ENCODE measurements at regions not wholly inside any gene's neighbourhood (a gene's known extent, or its start where the extent isn't known, plus 50 kb on each side); places are given as distances from the start of the nearest gene placed in this dataset.

DNA sequence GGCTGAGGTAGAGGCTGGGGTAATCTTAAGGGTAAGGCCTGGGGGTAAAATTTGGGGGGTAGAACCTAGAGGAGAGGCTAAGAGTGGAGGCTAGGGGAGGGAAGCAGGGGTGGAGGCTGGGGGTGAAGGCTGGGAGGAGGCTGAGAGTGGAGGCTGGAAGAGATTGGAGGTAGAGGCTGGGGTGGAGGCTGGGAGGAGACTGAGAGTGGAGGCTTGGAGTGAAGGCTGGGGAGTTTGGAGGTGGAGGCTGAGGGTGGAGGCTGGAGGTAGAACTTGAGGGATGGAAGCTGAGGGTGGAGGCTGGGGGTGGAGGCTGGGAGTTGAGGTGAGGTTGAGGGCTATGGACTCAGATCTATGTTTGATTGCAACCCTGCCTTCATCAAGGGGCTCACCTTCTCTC is 333.6 kb downstream of the C16orf95 start:
- no peak for DNase-seq
- H3K4me3 ChIP-seq (ENCODE audit: low read length): no peak overlapping the region
- no peaks in the 10 kb centered on the region for H3K4me1 Mint-ChIP-seq
- intact Hi-C loops (cut with micrococcal nuclease): no loop called here
- no peaks in the 10 kb centered on the region for H3K27me3 ChIP-seq (ENCODE audit: control insufficient read depth, insufficient read depth, low read length)
- no peak overlapping the region for H3K27ac ChIP-seq (ENCODE audit: low read length)
- no peaks in the 10 kb centered on the region for H3K36me3 Mint-ChIP-seq
- H3K27ac Mint-ChIP-seq: no peak overlapping the region
- TF ChIP-seq, protein P1, sequence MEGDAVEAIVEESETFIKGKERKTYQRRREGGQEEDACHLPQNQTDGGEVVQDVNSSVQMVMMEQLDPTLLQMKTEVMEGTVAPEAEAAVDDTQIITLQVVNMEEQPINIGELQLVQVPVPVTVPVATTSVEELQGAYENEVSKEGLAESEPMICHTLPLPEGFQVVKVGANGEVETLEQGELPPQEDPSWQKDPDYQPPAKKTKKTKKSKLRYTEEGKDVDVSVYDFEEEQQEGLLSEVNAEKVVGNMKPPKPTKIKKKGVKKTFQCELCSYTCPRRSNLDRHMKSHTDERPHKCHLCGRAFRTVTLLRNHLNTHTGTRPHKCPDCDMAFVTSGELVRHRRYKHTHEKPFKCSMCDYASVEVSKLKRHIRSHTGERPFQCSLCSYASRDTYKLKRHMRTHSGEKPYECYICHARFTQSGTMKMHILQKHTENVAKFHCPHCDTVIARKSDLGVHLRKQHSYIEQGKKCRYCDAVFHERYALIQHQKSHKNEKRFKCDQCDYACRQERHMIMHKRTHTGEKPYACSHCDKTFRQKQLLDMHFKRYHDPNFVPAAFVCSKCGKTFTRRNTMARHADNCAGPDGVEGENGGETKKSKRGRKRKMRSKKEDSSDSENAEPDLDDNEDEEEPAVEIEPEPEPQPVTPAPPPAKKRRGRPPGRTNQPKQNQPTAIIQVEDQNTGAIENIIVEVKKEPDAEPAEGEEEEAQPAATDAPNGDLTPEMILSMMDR (IDR thresholded peaks at IDR 0.05): no peak
- no peaks in the 10 kb centered on the region for H3K4me1 ChIP-seq (ENCODE audit: control insufficient read depth, insufficient read depth, low read length)
- H3K9me3 ChIP-seq (ENCODE audit: control insufficient read depth, insufficient read depth, low read length): no peaks in the 10 kb centered on the region
- no peaks in the 10 kb centered on the region for H3K27me3 Mint-ChIP-seq (ENCODE audit: low read depth in 2 of 2)
- ATAC-seq: no peak
- no peaks in the 10 kb centered on the region for H3K9me3 Mint-ChIP-seq
- no peak overlapping the region for H3K4me3 Mint-ChIP-seq
- no peaks in the 10 kb centered on the region for H3K36me3 ChIP-seq (ENCODE audit: control insufficient read depth, insufficient read depth, low read length)

DNA sequence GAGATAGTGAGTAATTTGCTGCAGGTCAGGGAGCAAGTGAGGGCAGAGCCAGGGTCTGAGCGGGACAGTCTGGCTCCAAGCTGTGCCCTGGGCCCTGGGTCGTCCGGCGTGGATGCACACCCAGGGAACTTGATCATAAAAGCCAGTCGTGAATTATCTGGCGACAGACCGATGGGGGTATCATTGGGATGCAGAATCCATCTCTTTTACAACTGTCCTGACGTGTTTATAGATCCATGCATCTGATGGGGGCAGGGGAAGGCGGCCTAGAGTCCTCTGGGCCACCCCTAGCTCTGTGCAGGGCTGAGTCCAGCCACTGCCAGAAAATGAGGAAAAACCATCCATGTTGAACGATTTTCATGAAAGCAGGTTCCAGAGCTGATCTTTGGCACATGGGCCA is 332.8 kb downstream of the C16orf95 start:
- no peak for ATAC-seq
- WGBS (ENCODE audit: insufficient coverage): 85% methylated on average over 10 of the region's 10 CpGs

DNA sequence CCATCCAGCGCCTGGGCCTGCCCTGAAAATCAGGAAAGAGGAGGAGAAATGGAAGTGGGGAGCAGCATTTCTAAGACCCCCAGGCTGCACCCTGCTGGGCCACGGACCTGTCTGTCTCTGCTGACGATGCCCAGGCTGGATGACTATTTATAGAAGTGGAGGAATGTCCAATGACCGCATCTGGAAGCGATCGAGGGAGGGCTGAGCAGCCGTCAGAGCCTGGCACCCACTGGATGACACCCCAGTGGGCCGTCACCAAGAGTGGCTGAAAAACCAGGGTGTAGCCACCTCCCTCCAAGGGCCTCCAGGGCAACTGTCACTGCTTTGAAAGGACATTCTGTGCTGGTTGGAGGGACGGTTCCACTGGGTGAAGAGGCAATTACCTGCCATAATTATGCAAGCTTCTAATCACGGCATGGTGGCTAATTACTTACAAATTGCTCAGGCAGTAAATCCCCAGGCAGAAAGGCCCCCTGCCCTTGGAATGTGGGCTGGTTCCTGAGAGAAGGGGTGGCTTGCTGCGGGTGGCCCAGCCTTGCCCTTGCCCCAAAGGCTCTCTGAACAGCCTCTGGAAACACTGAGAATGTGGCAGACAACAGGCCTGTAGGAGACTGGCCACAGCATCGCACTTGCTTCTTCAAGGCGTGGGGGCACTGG is 332.1 kb downstream of the C16orf95 start:
- Histone ChIP-seq H3K36me3 (ENCODE audit: control insufficient read depth, insufficient read depth, low read length) (no peaks in the 10 kb centered on the region), H3K4me3 (ENCODE audit: low read length) (no peak overlapping the region), H3K27ac (ENCODE audit: low read length) (no peak overlapping the region), H3K9me3 (ENCODE audit: control insufficient read depth, insufficient read depth, low read length) (no peaks in the 10 kb centered on the region), H3K4me1 (ENCODE audit: control insufficient read depth, insufficient read depth, low read length) (peaks cover 2% of the 10 kb centered on the region), H3K27me3 (ENCODE audit: control insufficient read depth, insufficient read depth, low read length) (no peaks in the 10 kb centered on the region)
- no peak overlapping the region for H3K4me3 Mint-ChIP-seq
- H3K36me3 Mint-ChIP-seq: no peaks in the 10 kb centered on the region
- no peaks in the 10 kb centered on the region for H3K9me3 Mint-ChIP-seq
- ATAC-seq (no peak), DNase-seq (no peak)
- no peak overlapping the region for H3K27ac Mint-ChIP-seq
- peaks cover 2 to 7% of the 10 kb centered on the region in 2 donors for H3K4me1 Mint-ChIP-seq
- no peaks in the 10 kb centered on the region for H3K27me3 Mint-ChIP-seq (ENCODE audit: low read depth in 2 of 2)
- intact Hi-C loops (cut with micrococcal nuclease): no loop called here
- WGBS (ENCODE audit: insufficient coverage): 81% methylated on average over 13 of the region's 13 CpGs
- TF ChIP-seq, protein P1 (IDR thresholded peaks at IDR 0.05): no peak

More for the DNA sequence above, 332.8 kb downstream of the C16orf95 start:
- Histone ChIP-seq H3K9me3 (ENCODE audit: control insufficient read depth, insufficient read depth, low read length) (no peaks in the 10 kb centered on the region), H3K4me3 (ENCODE audit: low read length) (no peak overlapping the region), H3K27ac (ENCODE audit: low read length) (no peak overlapping the region), H3K4me1 (ENCODE audit: control insufficient read depth, insufficient read depth, low read length) (no peaks in the 10 kb centered on the region), H3K27me3 (ENCODE audit: control insufficient read depth, insufficient read depth, low read length) (no peaks in the 10 kb centered on the region), H3K36me3 (ENCODE audit: control insufficient read depth, insufficient read depth, low read length) (no peaks in the 10 kb centered on the region)
- intact Hi-C loops (cut with micrococcal nuclease): no loop called here
- Mint-ChIP-seq H3K9me3 (no peaks in the 10 kb centered on the region), H3K27ac (no peak overlapping the region), H3K27me3 (ENCODE audit: low read depth in 2 of 2) (no peaks in the 10 kb centered on the region), H3K4me3 (no peak overlapping the region), H3K4me1 (no peaks in the 10 kb centered on the region), H3K36me3 (no peaks in the 10 kb centered on the region)
- TF ChIP-seq, protein P1 (IDR thresholded peaks at IDR 0.05): no peak
- DNase-seq: no peak

DNA sequence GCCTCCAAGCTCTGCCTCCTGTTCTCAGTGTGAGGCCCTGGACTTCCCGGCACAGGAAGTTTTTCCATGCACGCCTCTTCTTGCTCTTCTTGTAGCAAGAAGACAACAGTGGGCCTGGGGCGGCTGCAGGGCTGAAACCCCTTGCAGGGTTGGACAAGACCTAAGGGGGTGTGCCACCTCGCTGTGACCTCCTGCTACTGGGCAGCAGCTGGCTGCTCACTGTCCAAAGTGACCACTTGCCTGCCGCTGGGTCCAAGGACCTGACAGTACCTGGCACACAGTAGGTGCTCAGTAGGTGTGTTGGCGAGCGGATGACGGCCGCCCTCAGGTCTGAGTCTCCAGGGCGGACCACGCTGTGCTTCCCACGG is 331.6 kb downstream of the C16orf95 start:
- TF ChIP-seq, protein P1 (IDR thresholded peaks at IDR 0.05): no peak
- H3K27ac ChIP-seq (ENCODE audit: low read length): no peak overlapping the region
- no peaks in the 10 kb centered on the region for H3K9me3 Mint-ChIP-seq
- 91% methylated on average over 12 of the region's 12 CpGs for WGBS (ENCODE audit: insufficient coverage)
- no peaks in the 10 kb centered on the region for H3K36me3 ChIP-seq (ENCODE audit: control insufficient read depth, insufficient read depth, low read length)
- DNase-seq (no peak), ATAC-seq (no peak)
- no peak overlapping the region for H3K4me3 ChIP-seq (ENCODE audit: low read length)
- no peaks in the 10 kb centered on the region for H3K9me3 ChIP-seq (ENCODE audit: control insufficient read depth, insufficient read depth, low read length)
- intact Hi-C loops (cut with micrococcal nuclease): no loop called here
- no peaks in the 10 kb centered on the region for H3K27me3 Mint-ChIP-seq (ENCODE audit: low read depth in 2 of 2)
- no peaks in the 10 kb centered on the region for H3K36me3 Mint-ChIP-seq
- H3K4me1 ChIP-seq (ENCODE audit: control insufficient read depth, insufficient read depth, low read length): peaks cover 6% of the 10 kb centered on the region
- no peaks in the 10 kb centered on the region for H3K27me3 ChIP-seq (ENCODE audit: control insufficient read depth, insufficient read depth, low read length)
- no peak overlapping the region for H3K4me3 Mint-ChIP-seq
- peaks cover 6 to 12% of the 10 kb centered on the region in 2 donors for H3K4me1 Mint-ChIP-seq
- no peak overlapping the region for H3K27ac Mint-ChIP-seq

All from natural killer cell (primary cell).